ENCODE measurements at regions not wholly inside any gene's neighbourhood (a gene's known extent, or its start where the extent isn't known, plus 50 kb on each side); places are given as distances from the start of the nearest gene placed in this dataset.

DNA sequence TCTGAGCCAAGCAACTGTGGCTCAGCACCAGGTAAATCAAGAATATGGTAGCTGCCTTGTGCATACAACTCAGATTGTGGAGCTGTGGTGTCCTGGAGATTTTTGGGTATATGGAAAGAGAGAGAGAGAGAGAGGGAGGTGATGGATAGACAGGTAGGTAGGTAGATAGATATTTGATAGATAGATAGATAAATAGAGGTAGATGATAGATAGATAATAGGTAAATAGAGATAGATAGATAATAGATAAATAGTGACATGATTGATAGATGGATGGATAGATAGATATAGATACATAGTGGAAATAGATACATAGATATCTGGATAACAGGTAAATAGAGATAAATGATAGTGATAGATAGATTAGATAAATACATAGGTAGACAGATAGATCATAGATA, 206.3 kb downstream of the KLF6 start:
- H3K79me2 ChIP-seq (ENCODE audit: insufficient read depth) = no peaks in the 10 kb centered on the region
- H3K36me3 ChIP-seq (replicated peaks in 1 of 2; ENCODE audit: control insufficient read depth in 1 of 2, insufficient read depth in 2 of 2, low read length in 1 of 2) = no peaks in the 10 kb centered on the region
- H3K9me2 ChIP-seq = no peaks in the 10 kb centered on the region
- H3F3A ChIP-seq (replicated peaks; ENCODE audit: insufficient read depth) = no peaks in the 10 kb centered on the region
- H3K4me2 ChIP-seq = no peak overlapping the region
- H3K9ac ChIP-seq = no peak overlapping the region
- ChIA-PET POLR2A (no interaction called here), CTCF (no interaction called here)
- TF ChIP-seq EZH2phosphoT487 (IDR thresholded peaks at IDR 0.05; ENCODE audit: borderline replicate concordance, low read depth) (no peak), FOXM1 (IDR thresholded peaks at IDR 0.05; ENCODE audit: low read depth) (no peak), RCOR1 (IDR thresholded peaks at IDR 0.05; ENCODE audit: low read length) (no peak), RFX5 (IDR thresholded peaks at IDR 0.05; ENCODE audit: low read length) (no peak), POLR2AphosphoS5 (IDR thresholded peaks at IDR 0.05; ENCODE audit: low read depth, low read length) (no peak), MEF2A (IDR thresholded peaks at IDR 0.05; ENCODE audit: borderline replicate concordance, low read depth) (no peak), JUND (IDR thresholded peaks at IDR 0.05) (no peak), RXRA (IDR thresholded peaks at IDR 0.05; ENCODE audit: borderline replicate concordance, low read depth) (no peak), FOXJ3 (CRISPR knock-in tag; IDR thresholded peaks at IDR 0.05) (no peak), ELF1 (IDR thresholded peaks at IDR 0.05) (no peak)
- TF ChIP-seq, protein P1, sequence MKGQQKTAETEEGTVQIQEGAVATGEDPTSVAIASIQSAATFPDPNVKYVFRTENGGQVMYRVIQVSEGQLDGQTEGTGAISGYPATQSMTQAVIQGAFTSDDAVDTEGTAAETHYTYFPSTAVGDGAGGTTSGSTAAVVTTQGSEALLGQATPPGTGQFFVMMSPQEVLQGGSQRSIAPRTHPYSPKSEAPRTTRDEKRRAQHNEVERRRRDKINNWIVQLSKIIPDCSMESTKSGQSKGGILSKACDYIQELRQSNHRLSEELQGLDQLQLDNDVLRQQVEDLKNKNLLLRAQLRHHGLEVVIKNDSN (IDR thresholded peaks at IDR 0.05; ENCODE audit: borderline replicate concordance, low read depth) = no peak
- no peak overlapping the region for H3K27ac ChIP-seq (ENCODE audit: low read depth in 2 of 2, low read length in 1 of 2)
- H2AFZ ChIP-seq (ENCODE audit: low read depth) = no peak overlapping the region
- H3K9me3 ChIP-seq = no peaks in the 10 kb centered on the region
- H3K4me1 ChIP-seq (ENCODE audit: control insufficient read depth in 1 of 2, insufficient read depth in 2 of 2, low read depth in 1 of 2, low read length in 1 of 2) = no peaks in the 10 kb centered on the region
- H4K20me1 ChIP-seq (ENCODE audit: insufficient read depth) = no peaks in the 10 kb centered on the region
- DNase-seq = no peak
- no peak overlapping the region for H3K4me3 ChIP-seq (ENCODE audit: low read depth in 2 of 2, low read length in 1 of 2)
- no peaks in the 10 kb centered on the region for H3K27me3 ChIP-seq (ENCODE audit: insufficient read depth)

DNA sequence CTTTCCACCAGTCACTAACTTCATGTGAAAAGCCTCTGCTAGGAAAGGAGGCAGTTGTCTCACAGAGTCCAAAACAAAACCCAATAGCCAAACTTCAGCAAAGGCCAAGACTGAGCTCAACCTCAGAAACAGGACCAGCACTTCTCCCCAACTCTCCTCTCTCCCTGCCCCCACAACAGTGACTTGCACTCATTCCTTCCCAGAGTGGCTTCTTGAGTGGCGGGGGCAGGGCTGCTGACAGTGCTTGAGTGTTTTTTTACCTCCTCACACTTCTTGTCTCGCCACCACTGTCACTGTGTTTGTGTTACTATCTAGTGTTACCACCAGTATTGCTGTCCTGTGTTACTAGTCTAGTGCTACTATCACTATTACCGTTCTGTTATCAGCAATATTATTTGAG, 206.8 kb downstream of the KLF6 start:
- ChIA-PET CTCF (no interaction called here), POLR2A (no interaction called here)
- no peaks in the 10 kb centered on the region for H3K9me3 ChIP-seq
- no peaks in the 10 kb centered on the region for H3F3A ChIP-seq (replicated peaks; ENCODE audit: insufficient read depth)
- H3K79me2 ChIP-seq (ENCODE audit: insufficient read depth) = no peaks in the 10 kb centered on the region
- no peak overlapping the region for H3K4me2 ChIP-seq
- no peaks in the 10 kb centered on the region for H3K9me2 ChIP-seq
- H3K27ac ChIP-seq (ENCODE audit: low read depth in 2 of 2, low read length in 1 of 2) = no peak overlapping the region
- no peaks in the 10 kb centered on the region for H3K4me1 ChIP-seq (ENCODE audit: control insufficient read depth in 1 of 2, insufficient read depth in 2 of 2, low read depth in 1 of 2, low read length in 1 of 2)
- no peak for DNase-seq
- no peak overlapping the region for H3K4me3 ChIP-seq (ENCODE audit: low read depth in 2 of 2, low read length in 1 of 2)
- 92% methylated on average over 3 of the region's 3 CpGs for WGBS (ENCODE audit: low lambda C conversion rate)
- H4K20me1 ChIP-seq (ENCODE audit: insufficient read depth) = no peaks in the 10 kb centered on the region
- H2AFZ ChIP-seq (ENCODE audit: low read depth) = no peak overlapping the region
- TF ChIP-seq ELF1 (IDR thresholded peaks at IDR 0.05) = no peak
- TF ChIP-seq SIN3A (IDR thresholded peaks at IDR 0.05; ENCODE audit: borderline replicate concordance, low read depth, low read length) = no peak
- no peak for TF ChIP-seq GATA2 (CRISPR knock-in tag; IDR thresholded peaks at IDR 0.05)
- no peak for TF ChIP-seq FOXM1 (IDR thresholded peaks at IDR 0.05; ENCODE audit: low read depth)
- TF ChIP-seq JUND (IDR thresholded peaks at IDR 0.05) = no peak
- no peak for TF ChIP-seq CHD2 (IDR thresholded peaks at IDR 0.05; ENCODE audit: low read length, partially characterized antibody)
- TF ChIP-seq, protein P1 (IDR thresholded peaks at IDR 0.05; ENCODE audit: borderline replicate concordance, low read depth) = no peak
- no peak for TF ChIP-seq GABPA (IDR thresholded peaks at IDR 0.05; ENCODE audit: low read depth)
- TF ChIP-seq NRF1 (IDR thresholded peaks at IDR 0.05; ENCODE audit: low read depth, low read length) = no peak
- TF ChIP-seq FOXJ3 (CRISPR knock-in tag; IDR thresholded peaks at IDR 0.05) = no peak
- no peak overlapping the region for H3K9ac ChIP-seq
- H3K27me3 ChIP-seq (ENCODE audit: insufficient read depth) = no peaks in the 10 kb centered on the region
- H3K36me3 ChIP-seq (replicated peaks in 1 of 2; ENCODE audit: control insufficient read depth in 1 of 2, insufficient read depth in 2 of 2, low read length in 1 of 2) = no peaks in the 10 kb centered on the region

Measured in SK-N-SH (cell line).